Peyer's patch (tissue), 4 donors: ENCODE measurements at regions not wholly inside any gene's neighbourhood (a gene's known extent, or its start where the extent isn't known, plus 50 kb on each side); places are given as distances from the start of the nearest gene placed in this dataset.
A peak's percentile ranks its signal among the peaks of the same experiment; 100 is the strongest.

Source experiments
- DNase-seq, 3 donors: peaks; one replicate each; pipeline ENCODE4 v3.0.0-alpha.2; 2017 to 2019
- H3K27ac ChIP-seq, 4 donors: fragments of 200-600 bp; sonication (generic); one replicate each; pipeline ENCODE4 v1.5.1; 2016 to 2019
- H3K27me3 ChIP-seq, 2 donors: fragments of 200-600 bp; sonication (generic); one replicate each; pipeline ENCODE4 v1.5.1; 2019
- H3K36me3 ChIP-seq, 3 donors: fragments of 200-600 bp; sonication (generic); one replicate each; pipeline ENCODE4 v1.5.1; 2016 to 2019
- H3K4me1 ChIP-seq, 4 donors: fragments of 200-600 bp; sonication (generic); one replicate each; pipeline ENCODE4 v1.5.1; 2016 to 2019
- H3K4me3 ChIP-seq, 4 donors: fragments of 200-600 bp; sonication (generic); 1 replicate in 3 of 4; 2 replicates in 1 of 4; pipeline ENCODE4 v1.5.1; 2016 to 2019; ENCODE audit warnings: mild to moderate bottlenecking in 1 of 4
- H3K9me3 ChIP-seq, 4 donors: fragments of 200-600 bp; sonication (generic); one replicate each; pipeline ENCODE4 v1.5.1; 2016 to 2019; ENCODE audit warnings: mild to moderate bottlenecking in 1 of 4
- CTCF ChIP-seq, 6 experiments: fragments of 450-650 bp in 4 of 6; fragments of 200-600 bp in 2 of 6; sonication (generic) in 1 of 6; IDR thresholded peaks; one replicate each; pipeline ENCODE4 v1.5.1; 2017 to 2019; ENCODE audit warnings: antibody characterized with exemption in 6 of 6, mild to moderate bottlenecking in 3 of 6, moderate library complexity in 1 of 6
- POLR2A ChIP-seq, 2 donors: fragments of 450-650 bp; IDR thresholded peaks; one replicate each; pipeline ENCODE4 v1.5.1; 2017; ENCODE audit warnings: antibody characterized with exemption in 2 of 2, mild to moderate bottlenecking in 2 of 2, moderate library complexity in 2 of 2

DNA sequence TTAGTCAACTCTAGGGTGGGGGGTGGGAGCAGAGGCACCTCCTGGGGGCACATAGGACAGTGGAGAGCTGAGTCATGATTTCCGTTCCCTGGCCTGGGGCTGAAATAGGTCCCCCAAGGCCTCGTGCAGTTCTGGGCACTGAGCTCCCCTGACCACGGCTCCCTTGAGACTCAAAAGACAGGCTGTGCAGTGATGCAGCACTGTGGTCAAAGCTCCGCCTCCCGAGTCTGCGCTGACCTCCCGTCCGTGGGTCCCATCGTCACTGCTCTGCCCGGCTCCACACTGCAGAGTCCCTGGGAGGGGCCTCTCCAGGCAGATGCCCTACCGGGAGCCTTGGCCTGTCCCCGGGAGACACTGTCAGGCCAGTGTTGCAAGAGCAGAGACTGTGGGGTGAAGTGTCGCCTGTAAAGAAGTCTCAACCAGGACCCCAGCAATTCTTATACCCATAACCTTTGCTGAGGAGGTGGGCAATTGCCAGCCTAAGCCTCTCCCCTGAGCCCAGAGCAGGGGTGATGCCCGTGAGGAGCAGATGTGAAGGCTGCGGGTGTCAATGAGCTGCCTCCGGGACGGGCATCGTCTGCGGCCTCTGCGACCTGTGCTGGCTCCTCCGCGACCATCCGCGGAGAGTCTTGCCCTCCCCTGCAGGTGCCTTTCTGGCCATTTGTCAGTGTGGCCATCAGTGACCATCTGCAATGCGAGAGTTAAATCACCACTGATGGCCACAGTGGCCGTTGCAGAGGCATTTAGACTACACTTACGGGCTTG is 877.3 kb downstream of the BRD1 start:
- TF ChIP-seq POLR2A (IDR thresholded peaks at IDR 0.05) = no peak
- no peak for TF ChIP-seq CTCF (IDR thresholded peaks at IDR 0.05)
- H3K27me3 ChIP-seq = no peaks in the 10 kb centered on the region
- peaks cover 0 to 3% (median 0%) of the 10 kb centered on the region in 4 donors for H3K9me3 ChIP-seq
- H3K4me3 ChIP-seq = no peak overlapping the region
- no peaks in the 10 kb centered on the region for H3K36me3 ChIP-seq
- H3K27ac ChIP-seq = no peak overlapping the region
- peak in 2 of 3 donors; percentile 4 to 34 for DNase-seq
- H3K4me1 ChIP-seq = no peaks in the 10 kb centered on the region

DNA sequence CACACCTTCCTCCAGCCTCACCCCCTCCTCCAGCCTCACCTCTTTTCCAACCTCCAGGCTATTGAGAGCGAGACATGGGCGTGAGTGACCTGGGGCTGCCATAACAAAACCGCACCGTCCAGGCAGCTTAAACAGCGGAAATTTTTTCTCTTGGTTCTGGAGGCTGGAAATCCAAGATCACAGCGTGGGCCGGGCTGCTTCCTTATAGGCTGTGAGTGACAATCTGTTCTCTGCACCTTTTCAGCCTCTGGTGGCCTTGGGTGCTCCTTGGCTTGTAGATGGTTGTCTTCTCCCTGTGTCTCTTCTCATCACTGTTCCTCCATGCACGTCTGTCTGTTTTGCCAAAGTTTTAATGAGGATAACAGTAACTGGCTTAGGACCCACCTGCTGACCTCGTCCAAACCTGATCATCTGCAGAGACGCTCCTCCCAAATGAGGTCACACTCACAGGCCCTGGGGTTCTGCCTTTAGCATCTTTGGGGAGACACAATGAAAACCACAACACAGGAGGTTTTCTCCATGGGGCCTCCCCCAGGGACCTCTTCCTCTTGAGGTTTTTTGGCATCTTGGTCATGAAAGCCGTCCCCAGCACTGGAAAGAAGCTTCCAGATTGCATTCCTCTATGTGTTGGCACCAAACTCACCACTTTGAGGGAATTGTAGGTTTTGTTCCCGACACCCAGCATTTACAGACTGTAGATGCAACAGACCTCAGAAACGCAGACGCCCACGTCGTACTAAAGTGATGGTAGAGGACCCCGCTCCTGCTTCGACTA is 878.1 kb downstream of the BRD1 start:
- Histone ChIP-seq H3K4me3 (no peak overlapping the region), H3K27ac (no peak overlapping the region), H3K27me3 (no peaks in the 10 kb centered on the region), H3K4me1 (no peaks in the 10 kb centered on the region), H3K9me3 (peaks cover 0 to 3% (median 0%) of the 10 kb centered on the region in 4 donors), H3K36me3 (no peaks in the 10 kb centered on the region)
- peak in 1 of 3 donors; percentile 11 for DNase-seq
- no peak for TF ChIP-seq POLR2A (IDR thresholded peaks at IDR 0.05)
- TF ChIP-seq CTCF (IDR thresholded peaks at IDR 0.05) = no peak

DNA sequence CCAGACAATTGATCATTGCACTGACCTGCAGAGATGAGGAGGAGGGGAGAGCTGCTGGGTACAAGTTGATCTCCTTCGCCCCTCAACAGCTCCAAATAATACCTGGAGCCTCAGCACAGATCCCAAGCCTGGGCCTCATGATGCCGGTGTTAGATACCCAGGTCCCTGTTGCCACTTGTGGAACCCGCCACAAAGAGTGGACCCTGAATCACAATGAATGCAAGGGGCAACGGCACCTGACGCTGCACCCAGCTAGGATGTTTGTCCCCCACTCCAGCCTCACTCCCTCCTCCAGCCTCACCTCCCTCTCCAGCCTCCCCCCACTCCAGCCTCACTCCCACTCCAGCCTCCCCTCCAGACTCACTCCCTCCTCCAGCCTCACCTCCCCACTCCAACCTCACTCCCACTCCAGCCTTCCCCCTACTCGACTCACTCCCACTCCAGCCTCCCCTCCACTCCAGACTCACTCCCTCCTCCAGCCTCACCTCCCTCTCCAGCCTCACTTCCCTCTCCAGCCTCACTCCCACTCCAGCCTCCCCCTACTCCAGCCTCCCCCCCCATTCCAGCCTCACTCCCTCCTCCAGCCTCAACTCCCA is 879.0 kb downstream of the BRD1 start:
- Histone ChIP-seq H3K9me3 (peaks cover 0 to 3% (median 0%) of the 10 kb centered on the region in 4 donors), H3K36me3 (no peaks in the 10 kb centered on the region), H3K27me3 (no peaks in the 10 kb centered on the region), H3K27ac (no peak overlapping the region), H3K4me3 (no peak overlapping the region), H3K4me1 (no peaks in the 10 kb centered on the region)
- no peak for TF ChIP-seq CTCF (IDR thresholded peaks at IDR 0.05)
- no peak for TF ChIP-seq POLR2A (IDR thresholded peaks at IDR 0.05)
- DNase-seq = peak in 1 of 3 donors; percentile 2

- H3K27ac ChIP-seq = no peak overlapping the region
- H3K9me3 ChIP-seq = peaks cover 0 to 3% (median 0%) of the 10 kb centered on the region in 4 donors
- H3K36me3 ChIP-seq = no peaks in the 10 kb centered on the region
- no peaks in the 10 kb centered on the region for H3K27me3 ChIP-seq
- DNase-seq = no peak
- no peaks in the 10 kb centered on the region for H3K4me1 ChIP-seq
- TF ChIP-seq POLR2A (IDR thresholded peaks at IDR 0.05) (no peak), CTCF (IDR thresholded peaks at IDR 0.05) (no peak)
- no peak overlapping the region for H3K4me3 ChIP-seq
These were observed 880.0 kb downstream of the BRD1 start for GRCh38 chr22:48947636-48948035.

DNA sequence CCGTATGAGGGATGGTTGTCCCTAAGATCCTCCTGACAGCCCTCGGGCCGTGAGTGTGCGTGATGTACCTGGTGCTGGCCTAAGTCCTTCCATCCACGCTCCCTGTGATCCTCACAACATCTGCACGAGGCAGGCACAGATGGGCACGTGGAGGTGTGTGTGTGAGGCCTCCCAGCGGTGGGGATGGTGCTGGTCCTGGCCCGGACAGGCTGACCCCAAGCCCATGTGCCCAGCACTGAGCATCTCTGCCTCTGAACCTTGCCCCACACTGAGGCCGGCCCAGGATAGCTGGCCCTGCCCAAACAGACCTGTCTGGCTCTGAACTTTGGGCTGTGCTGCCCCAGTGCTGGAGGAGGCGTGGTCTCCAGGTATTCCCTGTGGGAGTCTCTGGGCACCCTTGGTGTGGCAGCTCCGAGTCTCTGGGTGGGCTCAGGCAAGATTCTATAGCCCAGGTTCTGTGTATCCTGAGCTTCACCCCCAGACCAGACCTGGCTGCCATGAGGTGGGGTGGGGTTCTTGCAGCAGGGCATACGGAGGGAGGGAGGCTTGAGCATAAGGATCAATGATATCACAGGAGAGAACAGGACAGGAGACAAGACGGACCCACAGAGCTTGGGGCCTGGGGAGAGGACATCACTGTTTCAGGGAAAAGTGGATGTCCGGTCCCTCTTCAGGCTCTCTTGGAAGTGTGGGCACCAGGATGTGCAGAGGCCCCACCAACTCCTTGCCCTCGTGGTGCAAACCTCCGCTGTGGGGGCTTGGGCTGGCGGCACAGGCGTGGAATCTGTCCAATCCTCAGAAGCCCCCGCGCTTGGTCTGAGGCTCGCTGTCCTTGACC is 881.8 kb downstream of the BRD1 start:
- no peaks in the 10 kb centered on the region for H3K4me1 ChIP-seq
- H3K36me3 ChIP-seq = no peaks in the 10 kb centered on the region
- H3K27ac ChIP-seq = no peak overlapping the region
- no peak for TF ChIP-seq CTCF (IDR thresholded peaks at IDR 0.05)
- no peak for TF ChIP-seq POLR2A (IDR thresholded peaks at IDR 0.05)
- H3K27me3 ChIP-seq = no peaks in the 10 kb centered on the region
- no peaks in the 10 kb centered on the region for H3K9me3 ChIP-seq
- peak in 2 of 3 donors; percentile 5 to 43 for DNase-seq
- H3K4me3 ChIP-seq = no peak overlapping the region
